Uterus (tissue), 2 donors: ENCODE measurements at regions not wholly inside any gene's neighbourhood (a gene's known extent, or its start where the extent isn't known, plus 50 kb on each side); places are given as distances from the start of the nearest gene placed in this dataset.

Experiments used
- POLR2A ChIP-seq, 2 donors: fragments of 450-650 bp; IDR thresholded peaks; one replicate each; pipeline ENCODE4 v1.6.1; 2016; ENCODE audit warnings: antibody characterized with exemption in 2 of 2, mild to moderate bottlenecking in 1 of 2, moderate library complexity in 1 of 2
- TF ChIP-seq, protein P1 (sequence below), 4 experiments: fragments of 200-600 bp in 2 of 4; fragments of 450-650 bp in 2 of 4; sonication (generic) in 2 of 4; IDR thresholded peaks; one replicate each; pipeline ENCODE4 v1.5.1; 2016 to 2019; ENCODE audit warnings: antibody characterized with exemption in 4 of 4, mild to moderate bottlenecking in 2 of 4, moderate library complexity in 1 of 4

DNA sequence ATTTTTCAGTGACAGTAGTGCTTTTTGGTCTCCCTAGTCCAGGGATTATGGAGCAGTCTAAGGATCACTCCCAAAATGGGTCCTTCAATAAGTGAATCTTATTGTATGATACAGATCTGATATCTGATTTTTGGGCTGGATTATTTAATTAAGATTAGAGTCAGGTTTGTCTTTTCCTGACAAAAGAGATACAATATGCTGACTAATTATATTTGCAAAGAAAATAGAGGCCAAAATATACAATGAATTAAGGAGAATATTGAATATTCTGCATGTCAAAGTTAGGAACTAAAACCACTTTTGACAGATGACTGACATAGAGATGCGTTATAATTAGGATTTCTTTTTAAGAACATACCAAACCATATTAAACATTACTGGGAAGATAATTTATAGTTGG lies 175.2 kb downstream of the FOXG1 start:
- TF ChIP-seq, protein P1, sequence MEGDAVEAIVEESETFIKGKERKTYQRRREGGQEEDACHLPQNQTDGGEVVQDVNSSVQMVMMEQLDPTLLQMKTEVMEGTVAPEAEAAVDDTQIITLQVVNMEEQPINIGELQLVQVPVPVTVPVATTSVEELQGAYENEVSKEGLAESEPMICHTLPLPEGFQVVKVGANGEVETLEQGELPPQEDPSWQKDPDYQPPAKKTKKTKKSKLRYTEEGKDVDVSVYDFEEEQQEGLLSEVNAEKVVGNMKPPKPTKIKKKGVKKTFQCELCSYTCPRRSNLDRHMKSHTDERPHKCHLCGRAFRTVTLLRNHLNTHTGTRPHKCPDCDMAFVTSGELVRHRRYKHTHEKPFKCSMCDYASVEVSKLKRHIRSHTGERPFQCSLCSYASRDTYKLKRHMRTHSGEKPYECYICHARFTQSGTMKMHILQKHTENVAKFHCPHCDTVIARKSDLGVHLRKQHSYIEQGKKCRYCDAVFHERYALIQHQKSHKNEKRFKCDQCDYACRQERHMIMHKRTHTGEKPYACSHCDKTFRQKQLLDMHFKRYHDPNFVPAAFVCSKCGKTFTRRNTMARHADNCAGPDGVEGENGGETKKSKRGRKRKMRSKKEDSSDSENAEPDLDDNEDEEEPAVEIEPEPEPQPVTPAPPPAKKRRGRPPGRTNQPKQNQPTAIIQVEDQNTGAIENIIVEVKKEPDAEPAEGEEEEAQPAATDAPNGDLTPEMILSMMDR (IDR thresholded peaks at IDR 0.05), result no peak
- no peak for TF ChIP-seq POLR2A (IDR thresholded peaks at IDR 0.05)
